Loucy (cell line): ENCODE measurements at regions not wholly inside any gene's neighbourhood (a gene's known extent, or its start where the extent isn't known, plus 50 kb on each side); places are given as distances from the start of the nearest gene placed in this dataset.

ENCODE experiments used
- H2AFZ ChIP-seq: fragments of 200-600 bp; sonication (generic); 2 replicates; pipeline ENCODE4 v1.6.0; 2016; ENCODE audit warnings: antibody characterized with exemption, mild to moderate bottlenecking, low read length, moderate library complexity
- H3F3A ChIP-seq: fragments of 200-600 bp; 2 replicates; pipeline ENCODE4 v1.6.0; 2016; ENCODE audit warnings: antibody characterized with exemption, low read depth, mild to moderate bottlenecking
- H3K27me3 ChIP-seq: fragments of 200-600 bp; sonication (generic); 2 replicates; pipeline ENCODE4 v1.6.1; 2014; ENCODE audit warnings: low read length, mild to moderate bottlenecking; ENCODE audit not compliant: insufficient read depth, poor library complexity, severe bottlenecking
- H3K36me3 ChIP-seq: fragments of 200-600 bp; sonication (generic); 2 replicates; pipeline ENCODE4 v1.6.1; 2016; ENCODE audit warnings: low read length; ENCODE audit not compliant: insufficient read depth
- H3K4me1 ChIP-seq: fragments of 200-600 bp; sonication (generic); 2 replicates; pipeline ENCODE4 v1.5.1; 2014; ENCODE audit warnings: low read length, mild to moderate bottlenecking; ENCODE audit not compliant: insufficient read depth, poor library complexity, severe bottlenecking
- H3K4me2 ChIP-seq: fragments of 200-600 bp; sonication (generic); 2 replicates; pipeline ENCODE4 v1.6.0; 2014; ENCODE audit warnings: antibody characterized with exemption, low read length, low read depth, mild to moderate bottlenecking; ENCODE audit not compliant: poor library complexity, severe bottlenecking
- H3K4me3 ChIP-seq: fragments of 200-600 bp; sonication (generic); 2 replicates; pipeline ENCODE4 v1.5.1; 2014; ENCODE audit warnings: low read length, mild to moderate bottlenecking, mixed read lengths; ENCODE audit not compliant: poor library complexity, severe bottlenecking
- H3K79me2 ChIP-seq: fragments of 200-600 bp; sonication (generic); 2 replicates; pipeline ENCODE4 v1.6.1; 2014; ENCODE audit warnings: low read length; ENCODE audit not compliant: insufficient read depth
- H3K9ac ChIP-seq: fragments of 200-600 bp; sonication (generic); 2 replicates; pipeline ENCODE4 v1.6.0; 2014; ENCODE audit warnings: mild to moderate bottlenecking, low read depth, low read length, moderate library complexity; ENCODE audit not compliant: poor library complexity, severe bottlenecking
- H3K9me2 ChIP-seq: fragments of 200-600 bp; sonication (generic); replicated peaks from 2 replicates; pipeline ENCODE4 v1.6.1; 2016; ENCODE audit warnings: low read depth, low read length, mixed read lengths
- H3K9me3 ChIP-seq: fragments of 200-600 bp; sonication (generic); 2 replicates; pipeline ENCODE4 v1.6.1; 2014; ENCODE audit warnings: mild to moderate bottlenecking, antibody characterized with exemption, low read length, low read depth; ENCODE audit not compliant: insufficient read depth
- H4K20me1 ChIP-seq: fragments of 200-600 bp; sonication (generic); 2 replicates; pipeline ENCODE4 v1.6.0; 2014; ENCODE audit warnings: antibody characterized with exemption, low read length, mild to moderate bottlenecking; ENCODE audit not compliant: insufficient read depth, poor library complexity, severe bottlenecking
- EZH2phosphoT487 ChIP-seq: fragments of 200-600 bp; IDR thresholded peaks from 2 replicates; pipeline ENCODE4 v1.6.1; 2018; ENCODE audit warnings: antibody characterized with exemption, mild to moderate bottlenecking, moderate library complexity, borderline replicate concordance
- TF ChIP-seq, protein P1 (sequence below): fragments of 200-600 bp; sonication (generic); conservative IDR thresholded peaks from 2 replicates; pipeline ENCODE4 v1.5.1; 2014; ENCODE audit warnings: mild to moderate bottlenecking, antibody characterized with exemption, low read length

DNA sequence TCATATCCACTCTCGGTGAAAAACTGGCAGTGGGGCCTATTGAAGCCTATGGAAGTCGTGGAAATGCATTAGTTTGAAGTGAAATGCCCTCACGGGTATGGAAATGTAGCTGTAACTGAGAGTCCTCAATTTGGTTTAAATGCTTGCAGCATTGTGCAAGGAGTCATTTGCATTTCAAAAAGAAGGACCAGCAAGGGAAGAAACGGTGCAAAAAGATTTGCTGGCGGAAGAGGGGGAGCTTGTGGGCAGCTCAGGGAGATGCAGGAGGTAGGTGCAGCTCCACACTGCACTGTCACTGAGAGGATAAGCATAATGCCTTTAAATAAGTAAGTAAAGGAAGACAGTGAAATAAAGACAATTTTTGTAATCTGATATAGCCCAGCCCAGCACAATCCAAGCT lies 400.4 kb upstream of the DIPK2B start:
- no peak for TF ChIP-seq EZH2phosphoT487
- TF ChIP-seq, protein P1, sequence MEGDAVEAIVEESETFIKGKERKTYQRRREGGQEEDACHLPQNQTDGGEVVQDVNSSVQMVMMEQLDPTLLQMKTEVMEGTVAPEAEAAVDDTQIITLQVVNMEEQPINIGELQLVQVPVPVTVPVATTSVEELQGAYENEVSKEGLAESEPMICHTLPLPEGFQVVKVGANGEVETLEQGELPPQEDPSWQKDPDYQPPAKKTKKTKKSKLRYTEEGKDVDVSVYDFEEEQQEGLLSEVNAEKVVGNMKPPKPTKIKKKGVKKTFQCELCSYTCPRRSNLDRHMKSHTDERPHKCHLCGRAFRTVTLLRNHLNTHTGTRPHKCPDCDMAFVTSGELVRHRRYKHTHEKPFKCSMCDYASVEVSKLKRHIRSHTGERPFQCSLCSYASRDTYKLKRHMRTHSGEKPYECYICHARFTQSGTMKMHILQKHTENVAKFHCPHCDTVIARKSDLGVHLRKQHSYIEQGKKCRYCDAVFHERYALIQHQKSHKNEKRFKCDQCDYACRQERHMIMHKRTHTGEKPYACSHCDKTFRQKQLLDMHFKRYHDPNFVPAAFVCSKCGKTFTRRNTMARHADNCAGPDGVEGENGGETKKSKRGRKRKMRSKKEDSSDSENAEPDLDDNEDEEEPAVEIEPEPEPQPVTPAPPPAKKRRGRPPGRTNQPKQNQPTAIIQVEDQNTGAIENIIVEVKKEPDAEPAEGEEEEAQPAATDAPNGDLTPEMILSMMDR = no peak
- Histone ChIP-seq H3K4me3 (no peak overlapping the region), H2AFZ (no peak overlapping the region), H3F3A (no peaks in the 10 kb centered on the region), H4K20me1 (no peaks in the 10 kb centered on the region), H3K79me2 (no peaks in the 10 kb centered on the region), H3K4me2 (no peak overlapping the region), H3K9me2 (no peaks in the 10 kb centered on the region), H3K9me3 (no peaks in the 10 kb centered on the region), H3K9ac (no peak overlapping the region), H3K27me3 (no peaks in the 10 kb centered on the region), H3K4me1 (no peaks in the 10 kb centered on the region), H3K36me3 (no peaks in the 10 kb centered on the region)

DNA sequence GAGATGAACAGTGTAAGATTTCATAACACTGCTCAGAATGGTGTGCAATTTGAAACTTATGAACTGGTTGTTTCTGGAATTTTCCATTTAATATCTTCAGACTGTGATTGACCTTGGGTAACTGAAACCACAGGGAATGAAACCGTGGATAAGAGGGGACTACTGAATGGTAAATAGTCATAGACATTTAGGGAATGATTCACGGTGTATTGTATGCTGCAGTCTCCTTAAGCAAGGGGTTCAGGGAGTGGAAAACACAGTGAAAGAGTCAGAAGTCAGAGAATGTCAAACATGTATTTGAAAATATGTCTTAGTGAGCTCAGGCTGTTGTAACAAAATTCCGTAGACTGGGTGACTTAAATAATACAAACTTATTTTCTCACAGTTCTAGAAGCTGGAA lies 398.2 kb upstream of the DIPK2B start:
- no peaks in the 10 kb centered on the region for H3K9me2 ChIP-seq
- H3K4me2 ChIP-seq = no peak overlapping the region
- H3K9ac ChIP-seq = no peak overlapping the region
- H3K4me3 ChIP-seq = no peak overlapping the region
- no peaks in the 10 kb centered on the region for H3K9me3 ChIP-seq
- H3K4me1 ChIP-seq = no peaks in the 10 kb centered on the region
- H2AFZ ChIP-seq = no peak overlapping the region
- no peak for TF ChIP-seq EZH2phosphoT487
- TF ChIP-seq, protein P1 = no peak
- H3K27me3 ChIP-seq = no peaks in the 10 kb centered on the region
- no peaks in the 10 kb centered on the region for H3F3A ChIP-seq
- no peaks in the 10 kb centered on the region for H4K20me1 ChIP-seq
- no peaks in the 10 kb centered on the region for H3K36me3 ChIP-seq
- H3K79me2 ChIP-seq = no peaks in the 10 kb centered on the region

DNA sequence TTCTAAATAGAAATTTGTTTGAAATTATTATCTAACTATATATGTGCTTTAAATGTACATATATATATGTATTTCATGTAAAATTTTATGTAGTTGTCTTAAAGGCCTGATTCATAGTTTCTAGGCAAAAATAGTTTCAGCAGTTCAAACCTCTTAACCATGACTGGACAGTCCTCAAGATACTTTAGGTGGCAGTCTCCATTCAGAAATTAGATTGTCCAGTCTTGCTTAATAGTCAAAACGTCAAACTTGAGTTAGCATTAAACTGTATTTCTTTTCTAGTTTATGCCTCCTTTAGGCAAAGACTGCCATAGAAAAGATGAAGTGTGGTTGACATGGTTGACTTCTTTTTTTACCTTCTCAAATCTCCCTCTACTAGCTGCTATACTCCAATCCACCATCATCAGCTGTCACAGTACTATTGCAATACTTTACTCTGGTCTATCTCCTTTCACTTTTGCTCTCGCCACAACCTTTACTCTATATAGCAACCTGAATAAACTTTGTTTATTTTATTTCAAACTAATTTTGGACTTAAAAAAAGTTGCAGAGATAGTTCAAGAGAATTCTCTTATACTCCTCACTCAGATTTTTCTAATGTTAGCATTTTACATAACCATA lies 395.6 kb upstream of the DIPK2B start:
- no peak overlapping the region for H2AFZ ChIP-seq
- H3F3A ChIP-seq = no peaks in the 10 kb centered on the region
- H3K9me3 ChIP-seq = no peaks in the 10 kb centered on the region
- H4K20me1 ChIP-seq = no peaks in the 10 kb centered on the region
- no peaks in the 10 kb centered on the region for H3K27me3 ChIP-seq
- H3K4me3 ChIP-seq = no peak overlapping the region
- no peaks in the 10 kb centered on the region for H3K4me1 ChIP-seq
- H3K36me3 ChIP-seq = no peaks in the 10 kb centered on the region
- no peaks in the 10 kb centered on the region for H3K9me2 ChIP-seq
- H3K79me2 ChIP-seq = no peaks in the 10 kb centered on the region
- TF ChIP-seq, protein P1 = no peak
- TF ChIP-seq EZH2phosphoT487 = no peak
- no peak overlapping the region for H3K9ac ChIP-seq
- H3K4me2 ChIP-seq = no peak overlapping the region
